Stomach (tissue), 8 donors: ENCODE measurements at regions not wholly inside any gene's neighbourhood (a gene's known extent, or its start where the extent isn't known, plus 50 kb on each side); places are given as distances from the start of the nearest gene placed in this dataset.

Source experiments
- DNase-seq, 2 donors: peaks; one replicate each; pipeline versions ENCODE4 v3.0.0 to v3.0.0-alpha.2; 2013 to 2019
- H3K27ac ChIP-seq, 5 donors: fragments of 200-600 bp in 4 of 5; sonication (generic) in 4 of 5; one replicate each; pipeline ENCODE4 v1.5.1; 2013 to 2019; ENCODE audit warnings: mild to moderate bottlenecking in 1 of 5, moderate library complexity in 1 of 5
- H3K27me3 ChIP-seq, 3 donors: fragments of 200-600 bp; sonication (generic); one replicate each; pipeline ENCODE4 v1.5.1; 2017 to 2019; ENCODE audit warnings: mixed run types in 1 of 3
- H3K36me3 ChIP-seq, 4 donors: fragments of 200-600 bp; sonication (generic); 1 replicate in 3 of 4; 2 replicates in 1 of 4; pipeline ENCODE4 v1.5.1; 2016 to 2019
- H3K4me1 ChIP-seq, 4 donors: fragments of 200-600 bp; sonication (generic); one replicate each; pipeline ENCODE4 v1.5.1; 2016 to 2019
- H3K4me3 ChIP-seq, 4 donors: fragments of 200-600 bp; sonication (generic) in 3 of 4; one replicate each; pipeline ENCODE4 v1.5.1; 2016 to 2019; ENCODE audit warnings: mild to moderate bottlenecking in 1 of 4
- H3K9me3 ChIP-seq, 4 donors: fragments of 200-600 bp; sonication (generic); one replicate each; pipeline ENCODE4 v1.5.1; 2016 to 2019
- CTCF ChIP-seq, 7 experiments: fragments of 450-650 bp in 4 of 7; fragments of 200-600 bp in 3 of 7; sonication (generic) in 3 of 7; IDR thresholded peaks; one replicate each; pipeline ENCODE4 v1.5.1; 2016 to 2019; ENCODE audit warnings: antibody characterized with exemption in 7 of 7, control low read depth in 2 of 7, mild to moderate bottlenecking in 1 of 7
- EP300 ChIP-seq: sonication (generic); formaldehyde crosslinking; IDR thresholded peaks from one replicate; pipeline ENCODE4 v1.6.1; 2017; ENCODE audit warnings: antibody characterized with exemption
- POLR2A ChIP-seq, 4 donors: fragments of 450-650 bp; IDR thresholded peaks; one replicate each; pipeline ENCODE4 v1.6.1; 2016; ENCODE audit warnings: antibody characterized with exemption in 4 of 4, control low read depth in 2 of 4, mild to moderate bottlenecking in 1 of 4, moderate library complexity in 1 of 4
- POLR2AphosphoS5 ChIP-seq, 3 donors: sonication (generic); formaldehyde crosslinking; IDR thresholded peaks; one replicate each; pipeline ENCODE4 v1.6.1; 2016; ENCODE audit warnings: antibody characterized with exemption in 3 of 3
- WGBS, 5 donors: extraction: QIAGEN DNeasy Blood & Tissue Kit in 3 of 5; methylation state at CpG; one replicate each; pipeline versions ENCODE4 v1.1.5 to v1.1.7; 2013 to 2018; 5-methylcytosine and 5-hydroxymethylcytosine counted together
- intact Hi-C: fragments of 100-400 bp; cut with DNase I; formaldehyde crosslinking; loops from one replicate; pipeline ENCODE4 v1.15.1; 2023; ENCODE audit warnings: low total_unique reads
- donor health status: healthy with polysubstance abuse.
- donor health status: Bipolar disorder and iron deficiency.
- donor health status: healthy.

GRCh38 chr17:59488805-59489204, 76.6 kb upstream of the DHX40 start:
- 81 to 92% (median 91%) methylated on average over 5 of the region's 5 CpGs for WGBS, 5 donors
- H3K27me3 ChIP-seq: no peaks in the 10 kb centered on the region
- no peak for TF ChIP-seq CTCF (IDR thresholded peaks at IDR 0.05)
- no peak for TF ChIP-seq POLR2AphosphoS5 (IDR thresholded peaks at IDR 0.05)
- TF ChIP-seq POLR2A (IDR thresholded peaks at IDR 0.05): no peak
- TF ChIP-seq EP300: no peak
- intact Hi-C loops: no loop called here
- DNase-seq: no peak
- no peaks in the 10 kb centered on the region for H3K36me3 ChIP-seq
- H3K27ac ChIP-seq: no peak overlapping the region
- no peak overlapping the region for H3K4me3 ChIP-seq
- no peaks in the 10 kb centered on the region for H3K4me1 ChIP-seq
- no peaks in the 10 kb centered on the region for H3K9me3 ChIP-seq

- no peak for TF ChIP-seq POLR2AphosphoS5 (IDR thresholded peaks at IDR 0.05)
- WGBS, 5 donors: 45 to 75% (median 68%) methylated on average over 3 of the region's 3 CpGs
- H3K36me3 ChIP-seq: no peaks in the 10 kb centered on the region
- H3K9me3 ChIP-seq: no peaks in the 10 kb centered on the region
- no peaks in the 10 kb centered on the region for H3K4me1 ChIP-seq
- peak in 1 of 2 donors; percentile 63 for DNase-seq
- H3K27me3 ChIP-seq: no peaks in the 10 kb centered on the region
- intact Hi-C loops: no loop called here
- no peak overlapping the region for H3K4me3 ChIP-seq
- H3K27ac ChIP-seq: no peak overlapping the region
These were observed 75.2 kb upstream of the DHX40 start for GRCh38 chr17:59490216-59490615.

- Histone ChIP-seq H3K27ac (no peak overlapping the region), H3K4me3 (no peak overlapping the region), H3K9me3 (no peaks in the 10 kb centered on the region), H3K4me1 (no peaks in the 10 kb centered on the region), H3K36me3 (no peaks in the 10 kb centered on the region), H3K27me3 (no peaks in the 10 kb centered on the region)
- 55 to 63% (median 61%) methylated on average over 5 of the region's 5 CpGs for WGBS, 5 donors
- TF ChIP-seq CTCF (IDR thresholded peaks at IDR 0.05): no peak
- intact Hi-C loops: no loop called here
- DNase-seq: no peak
These were observed 73.9 kb upstream of the DHX40 start for GRCh38 chr17:59491353-59492090.

GRCh38 chr17:59492091-59492451, 73.3 kb upstream of the DHX40 start:
- H3K27me3 ChIP-seq: no peaks in the 10 kb centered on the region
- DNase-seq: no peak
- no peaks in the 10 kb centered on the region for H3K36me3 ChIP-seq
- no peak overlapping the region for H3K27ac ChIP-seq
- intact Hi-C loops: no loop called here
- no peak overlapping the region for H3K4me3 ChIP-seq
- H3K9me3 ChIP-seq: no peaks in the 10 kb centered on the region
- WGBS, 5 donors: 54 to 71% (median 59%) methylated on average over 2 of the region's 2 CpGs
- TF ChIP-seq POLR2A (IDR thresholded peaks at IDR 0.05): no peak
- no peak for TF ChIP-seq EP300
- no peak for TF ChIP-seq POLR2AphosphoS5 (IDR thresholded peaks at IDR 0.05)
- no peak for TF ChIP-seq CTCF (IDR thresholded peaks at IDR 0.05)
- H3K4me1 ChIP-seq: no peaks in the 10 kb centered on the region

GRCh38 chr17:59493867-59494266, 71.5 kb upstream of the DHX40 start:
- TF ChIP-seq EP300 (no peak), POLR2AphosphoS5 (IDR thresholded peaks at IDR 0.05) (no peak), POLR2A (IDR thresholded peaks at IDR 0.05) (no peak), CTCF (IDR thresholded peaks at IDR 0.05) (no peak)
- peaks cover 0 to 9% (median 0%) of the 10 kb centered on the region in 4 donors for H3K4me1 ChIP-seq
- H3K27ac ChIP-seq: no peak overlapping the region
- H3K9me3 ChIP-seq: no peaks in the 10 kb centered on the region
- WGBS, 5 donors: 59 to 89% (median 77%) methylated on average over 3 of the region's 3 CpGs
- H3K27me3 ChIP-seq: no peaks in the 10 kb centered on the region
- no peak overlapping the region for H3K4me3 ChIP-seq
- H3K36me3 ChIP-seq: no peaks in the 10 kb centered on the region
- intact Hi-C loops: no loop called here
- no peak for DNase-seq
